ENCODE measurements at regions not wholly inside any gene's neighbourhood (a gene's known extent, or its start where the extent isn't known, plus 50 kb on each side); places are given as distances from the start of the nearest gene placed in this dataset.

DNA sequence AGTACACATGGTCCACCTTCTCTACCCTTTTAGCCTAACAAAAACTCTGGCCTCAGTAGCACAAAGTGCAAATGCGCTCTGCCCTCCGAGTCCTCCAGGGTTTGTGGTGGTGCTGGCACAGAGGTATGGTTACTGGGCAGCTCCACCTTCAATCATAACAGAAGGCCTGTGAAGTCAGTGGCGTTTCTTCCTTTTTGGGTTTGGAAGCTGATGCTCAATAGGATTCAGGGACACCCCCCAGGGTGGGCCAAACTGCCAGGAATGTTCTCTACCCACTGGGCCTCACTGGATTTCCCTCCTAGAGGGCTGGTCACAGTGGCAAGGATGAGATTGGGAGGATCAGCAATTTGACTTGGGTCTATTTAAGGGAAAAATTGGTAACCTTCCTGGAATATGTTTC is 286.1 kb upstream of the FOXQ1 start:
- no peak for TF ChIP-seq CTCF (IDR thresholded peaks at IDR 0.05)
- TF ChIP-seq POLR2A (IDR thresholded peaks at IDR 0.05), result no peak

Measured in esophagus squamous epithelium (tissue), 4 donors.